ENCODE measurements at regions not wholly inside any gene's neighbourhood (a gene's known extent, or its start where the extent isn't known, plus 50 kb on each side); places are given as distances from the start of the nearest gene placed in this dataset.

GRCh38 chr3:17995769-17996168 lies 253.3 kb upstream of the TBC1D5 start:
- intact Hi-C loops (cut with DNase I): no loop called here
- Histone ChIP-seq H3K27ac (no peak overlapping the region), H3K4me3 (no peak overlapping the region), H3K9me3 (no peaks in the 10 kb centered on the region), H3K36me3 (replicated peaks in 1 of 2; ENCODE audit: insufficient read depth in 1 of 2, low read depth in 2 of 2) (no peaks in the 10 kb centered on the region), H3K4me1 (no peaks in the 10 kb centered on the region), H3K27me3 (no peaks in the 10 kb centered on the region)
- no peak for DNase-seq
- no peak for TF ChIP-seq POLR2A (IDR thresholded peaks at IDR 0.05)
- no peak for ATAC-seq

- Histone ChIP-seq H3K36me3 (replicated peaks in 1 of 2; ENCODE audit: insufficient read depth in 1 of 2, low read depth in 2 of 2) (no peaks in the 10 kb centered on the region), H3K9me3 (no peaks in the 10 kb centered on the region), H3K4me3 (no peak overlapping the region), H3K27me3 (no peaks in the 10 kb centered on the region), H3K27ac (no peak overlapping the region), H3K4me1 (no peaks in the 10 kb centered on the region)
- ATAC-seq: no peak
- intact Hi-C loops (cut with DNase I): no loop called here
- 77 to 85% methylated on average over 7 of the region's 7 CpGs for WGBS, 2 donors
- no peak for DNase-seq
- TF ChIP-seq CTCF (IDR thresholded peaks at IDR 0.05) (no peak), POLR2A (IDR thresholded peaks at IDR 0.05) (no peak)
Measured at GRCh38 chr3:17994167-17994566, 251.7 kb upstream of the TBC1D5 start.

- H3K36me3 ChIP-seq (replicated peaks in 1 of 2; ENCODE audit: insufficient read depth in 1 of 2, low read depth in 2 of 2): no peaks in the 10 kb centered on the region
- no peak for TF ChIP-seq POLR2A (IDR thresholded peaks at IDR 0.05)
- TF ChIP-seq CTCF (IDR thresholded peaks at IDR 0.05): no peak
- DNase-seq (no peak), ATAC-seq (no peak)
- H3K27me3 ChIP-seq: no peaks in the 10 kb centered on the region
- WGBS, 2 donors: 90 to 93% methylated on average over 1 of the region's 1 CpG
- no peak overlapping the region for H3K4me3 ChIP-seq
- intact Hi-C loops (cut with DNase I): no loop called here
- no peaks in the 10 kb centered on the region for H3K9me3 ChIP-seq
- H3K27ac ChIP-seq: no peak overlapping the region
- H3K4me1 ChIP-seq: peaks cover 13% of the 10 kb centered on the region
Measured at GRCh38 chr3:17990390-17990789, 248.0 kb upstream of the TBC1D5 start.

- ATAC-seq: no peak
- H3K27me3 ChIP-seq: no peaks in the 10 kb centered on the region
- no peaks in the 10 kb centered on the region for H3K36me3 ChIP-seq (replicated peaks in 1 of 2; ENCODE audit: insufficient read depth in 1 of 2, low read depth in 2 of 2)
- H3K9me3 ChIP-seq: no peaks in the 10 kb centered on the region
- H3K27ac ChIP-seq: no peak overlapping the region
- peaks cover 13% of the 10 kb centered on the region for H3K4me1 ChIP-seq
- intact Hi-C loops (cut with DNase I): no loop called here
- WGBS, 2 donors: 54 to 63% methylated on average over 2 of the region's 2 CpGs
- DNase-seq: no peak
- TF ChIP-seq CTCF (IDR thresholded peaks at IDR 0.05) (no peak), POLR2A (IDR thresholded peaks at IDR 0.05) (no peak)
- H3K4me3 ChIP-seq: no peak overlapping the region
Measured at GRCh38 chr3:17986348-17986816, 244.0 kb upstream of the TBC1D5 start.

GRCh38 chr3:17985658-17986347 lies 243.4 kb upstream of the TBC1D5 start:
- Histone ChIP-seq H3K27ac (no peak overlapping the region), H3K4me1 (peaks cover 13% of the 10 kb centered on the region), H3K9me3 (no peaks in the 10 kb centered on the region), H3K27me3 (no peaks in the 10 kb centered on the region), H3K4me3 (no peak overlapping the region), H3K36me3 (replicated peaks in 1 of 2; ENCODE audit: insufficient read depth in 1 of 2, low read depth in 2 of 2) (no peaks in the 10 kb centered on the region)
- intact Hi-C loops (cut with DNase I): no loop called here
- TF ChIP-seq POLR2A (IDR thresholded peaks at IDR 0.05) (no peak), CTCF (IDR thresholded peaks at IDR 0.05) (no peak)
- ATAC-seq (no peak), DNase-seq (no peak)
- 30 to 38% methylated on average over 2 of the region's 2 CpGs for WGBS, 2 donors
